ENCODE measurements at regions not wholly inside any gene's neighbourhood (a gene's known extent, or its start where the extent isn't known, plus 50 kb on each side); places are given as distances from the start of the nearest gene placed in this dataset.

DNA sequence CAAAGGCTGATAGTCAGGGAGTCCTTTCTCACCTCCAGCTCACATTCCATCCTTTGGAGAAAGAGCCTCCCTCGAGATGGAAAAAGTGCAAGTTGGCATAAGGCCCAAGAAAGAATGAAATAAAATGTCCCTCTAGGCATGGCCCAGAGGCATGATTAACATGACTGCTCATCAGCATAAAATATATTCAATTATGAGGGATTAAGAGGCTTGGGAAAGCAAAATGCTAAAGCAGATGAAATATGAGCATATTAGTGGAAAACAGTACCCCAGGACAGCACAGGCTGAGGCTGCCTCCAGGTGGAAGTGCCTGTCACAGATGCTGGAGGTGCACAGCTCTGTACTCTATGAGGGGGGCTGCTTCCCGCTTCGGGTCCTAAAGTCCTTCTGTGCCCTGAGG lies 347.8 kb upstream of the PLET1 start:
- TF ChIP-seq, protein P1, sequence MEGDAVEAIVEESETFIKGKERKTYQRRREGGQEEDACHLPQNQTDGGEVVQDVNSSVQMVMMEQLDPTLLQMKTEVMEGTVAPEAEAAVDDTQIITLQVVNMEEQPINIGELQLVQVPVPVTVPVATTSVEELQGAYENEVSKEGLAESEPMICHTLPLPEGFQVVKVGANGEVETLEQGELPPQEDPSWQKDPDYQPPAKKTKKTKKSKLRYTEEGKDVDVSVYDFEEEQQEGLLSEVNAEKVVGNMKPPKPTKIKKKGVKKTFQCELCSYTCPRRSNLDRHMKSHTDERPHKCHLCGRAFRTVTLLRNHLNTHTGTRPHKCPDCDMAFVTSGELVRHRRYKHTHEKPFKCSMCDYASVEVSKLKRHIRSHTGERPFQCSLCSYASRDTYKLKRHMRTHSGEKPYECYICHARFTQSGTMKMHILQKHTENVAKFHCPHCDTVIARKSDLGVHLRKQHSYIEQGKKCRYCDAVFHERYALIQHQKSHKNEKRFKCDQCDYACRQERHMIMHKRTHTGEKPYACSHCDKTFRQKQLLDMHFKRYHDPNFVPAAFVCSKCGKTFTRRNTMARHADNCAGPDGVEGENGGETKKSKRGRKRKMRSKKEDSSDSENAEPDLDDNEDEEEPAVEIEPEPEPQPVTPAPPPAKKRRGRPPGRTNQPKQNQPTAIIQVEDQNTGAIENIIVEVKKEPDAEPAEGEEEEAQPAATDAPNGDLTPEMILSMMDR (IDR thresholded peaks at IDR 0.05; ENCODE audit: insufficient read depth, low read length) = no peak
- H3K4me3 ChIP-seq (ENCODE audit: low read depth, low read length) = no peak overlapping the region
- DNase-seq (ENCODE audit: low read depth) = no peak

DNA sequence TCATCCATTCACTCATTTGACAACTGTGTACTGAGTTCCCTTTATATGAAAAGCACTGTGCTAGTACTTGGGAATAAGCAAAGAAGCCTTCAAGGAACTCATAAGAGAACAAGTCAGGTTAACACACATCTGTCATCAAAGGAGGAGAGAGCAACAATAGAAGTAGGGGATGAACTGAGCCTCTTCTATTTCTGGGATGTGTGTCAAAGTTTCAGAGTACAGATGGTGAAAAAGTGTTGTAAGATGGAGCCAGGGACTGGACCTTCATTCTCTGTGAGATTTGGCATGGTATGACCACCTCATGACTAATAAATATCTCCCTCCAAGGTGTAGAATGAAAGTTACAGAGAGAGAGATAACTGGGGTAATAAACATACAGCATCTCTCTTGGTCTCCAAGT lies 349.8 kb upstream of the PLET1 start:
- no peak overlapping the region for H3K4me3 ChIP-seq (ENCODE audit: low read depth, low read length)
- TF ChIP-seq, protein P1 (IDR thresholded peaks at IDR 0.05; ENCODE audit: insufficient read depth, low read length) = no peak
- peak; percentile 37 for DNase-seq (ENCODE audit: low read depth)

DNA sequence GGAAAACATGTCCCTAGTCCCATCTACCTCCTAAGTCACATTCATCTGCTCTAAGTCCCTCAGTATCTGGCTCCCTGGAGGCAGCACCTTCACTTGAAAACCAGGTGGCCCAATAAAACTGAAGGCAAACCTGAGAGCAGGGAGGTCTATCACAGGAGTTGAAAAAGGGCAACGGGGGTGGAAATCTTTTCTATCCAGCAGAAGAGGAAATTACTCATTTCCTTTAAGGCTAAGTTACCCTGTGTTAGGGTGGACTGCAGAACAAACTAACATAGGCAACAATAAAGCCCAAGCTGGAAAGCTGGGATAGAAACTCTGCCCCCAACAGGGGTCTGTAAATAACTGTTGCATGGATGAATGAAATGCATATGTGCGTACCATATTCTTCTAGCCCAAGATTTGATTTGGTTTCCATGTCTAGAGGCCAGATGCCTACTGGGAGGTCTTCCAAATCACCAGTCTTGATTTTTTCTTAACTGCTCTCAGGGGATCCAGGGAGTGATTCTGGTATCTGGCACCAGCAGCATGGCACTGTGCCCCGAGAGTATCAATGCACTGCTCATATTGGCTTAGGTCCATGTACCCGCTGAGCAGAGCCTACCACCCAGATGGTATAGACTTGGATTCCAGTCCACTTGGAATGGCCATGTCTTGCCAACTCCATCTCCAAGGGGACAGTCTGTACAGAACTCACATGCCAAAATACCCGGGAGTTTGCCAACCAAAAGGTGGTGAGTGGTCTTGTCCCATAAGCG lies 350.0 kb upstream of the NCAM1 start:
- peak; percentile 22 for DNase-seq (ENCODE audit: low read depth)
- H3K4me3 ChIP-seq (ENCODE audit: low read depth, low read length) = no peak overlapping the region
- TF ChIP-seq, protein P1 (IDR thresholded peaks at IDR 0.05; ENCODE audit: insufficient read depth, low read length) = no peak

DNA sequence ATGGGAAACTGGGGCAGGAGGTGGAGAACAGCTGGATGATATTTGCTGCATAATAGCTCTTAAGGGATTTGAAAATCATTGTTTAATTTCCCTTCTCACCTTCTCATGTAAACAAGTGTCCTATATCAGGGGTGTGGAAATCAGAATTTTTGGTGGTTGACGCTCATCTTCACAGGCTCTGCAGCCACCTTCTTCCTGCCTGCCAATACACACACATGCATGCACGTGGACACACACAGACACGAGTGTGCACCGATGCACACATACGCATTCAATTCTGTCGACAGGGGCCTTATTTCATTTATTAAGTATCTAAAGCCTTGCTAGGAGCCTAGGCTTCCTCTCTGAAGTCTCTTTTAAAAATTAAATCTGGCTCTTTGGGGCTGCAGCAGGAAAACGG lies 349.4 kb upstream of the NCAM1 start:
- H3K4me3 ChIP-seq (ENCODE audit: low read depth, low read length) = no peak overlapping the region
- DNase-seq (ENCODE audit: low read depth) = no peak
- TF ChIP-seq, protein P1 (IDR thresholded peaks at IDR 0.05; ENCODE audit: insufficient read depth, low read length) = no peak

DNA sequence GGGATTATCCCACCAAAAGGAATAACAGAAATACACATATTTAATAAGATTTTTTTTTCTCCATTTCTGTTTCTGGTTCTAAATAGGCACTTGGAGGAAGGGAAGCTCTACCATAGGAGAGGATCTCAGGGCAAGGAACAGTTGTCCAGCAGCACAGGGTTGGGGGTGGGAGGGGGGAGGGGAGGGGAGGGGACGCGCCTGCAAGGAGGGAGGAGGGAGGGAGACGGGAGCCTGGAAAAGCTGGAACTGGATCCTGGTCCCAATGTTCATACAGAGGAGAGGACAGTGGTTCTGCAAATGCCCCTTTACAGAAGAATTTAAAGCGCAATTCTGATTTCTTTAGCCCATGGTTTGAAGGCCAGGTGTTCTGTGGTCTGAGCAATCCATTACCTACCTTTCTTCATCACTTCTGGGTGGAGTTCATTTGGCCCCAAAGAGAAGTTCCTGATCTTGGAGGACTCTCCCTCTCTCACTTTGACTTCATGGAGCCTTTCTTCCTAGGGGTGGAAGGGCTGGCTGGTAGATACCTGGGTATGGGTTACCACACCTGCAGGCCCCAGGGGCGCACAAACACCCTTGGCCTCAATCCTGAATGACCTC lies 348.9 kb upstream of the NCAM1 start:
- H3K4me3 ChIP-seq (ENCODE audit: low read depth, low read length) = no peak overlapping the region
- no peak for DNase-seq (ENCODE audit: low read depth)
- TF ChIP-seq, protein P1 (IDR thresholded peaks at IDR 0.05; ENCODE audit: insufficient read depth, low read length) = no peak

DNA sequence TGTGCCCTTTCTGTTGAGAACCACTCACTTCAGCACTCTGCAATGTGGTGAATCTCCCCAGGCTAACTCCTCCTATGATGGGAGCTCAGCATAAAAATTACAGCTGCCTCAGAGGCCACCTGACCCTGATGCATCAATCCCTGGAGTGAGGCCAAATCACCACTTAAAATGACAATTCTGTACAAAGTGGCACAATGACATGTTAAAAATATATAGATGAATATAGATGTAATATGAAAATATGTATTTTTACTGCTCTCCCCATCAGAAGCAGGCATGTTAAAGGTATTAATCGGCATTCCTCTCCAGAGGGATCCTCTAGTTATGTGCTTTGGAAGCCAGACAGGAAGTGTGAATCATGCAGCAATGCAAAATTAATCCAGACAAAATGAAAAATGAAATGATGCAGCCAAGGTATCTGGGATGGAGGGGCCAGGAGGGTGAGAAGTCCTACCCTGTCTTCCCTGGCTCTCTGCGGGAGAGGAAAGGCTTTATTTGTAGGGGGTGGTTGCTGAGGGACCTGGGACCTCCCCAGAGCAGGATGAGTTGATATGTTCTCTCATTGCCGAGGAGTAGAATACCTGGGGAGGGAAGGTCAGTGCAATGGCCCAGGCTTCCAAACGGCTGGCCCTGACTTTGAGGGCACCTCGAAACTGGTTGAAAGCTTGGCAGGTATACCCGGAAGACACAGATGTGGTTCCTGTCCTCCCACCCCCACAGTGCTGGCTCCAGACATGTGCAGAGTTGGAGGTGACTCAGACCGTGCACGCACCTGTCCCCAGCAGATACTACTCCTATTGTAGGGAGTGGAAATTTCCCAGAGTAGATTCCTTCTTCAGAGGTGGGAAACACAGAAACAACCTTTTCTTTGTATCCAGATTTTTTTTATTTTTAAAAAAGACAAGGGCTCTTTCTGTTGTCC lies 347.9 kb upstream of the NCAM1 start:
- TF ChIP-seq, protein P1 (IDR thresholded peaks at IDR 0.05; ENCODE audit: insufficient read depth, low read length) = no peak
- no peak overlapping the region for H3K4me3 ChIP-seq (ENCODE audit: low read depth, low read length)
- peak; percentile 80 for DNase-seq (ENCODE audit: low read depth)
